ENCODE measurements at regions not wholly inside any gene's neighbourhood (a gene's known extent, or its start where the extent isn't known, plus 50 kb on each side); places are given as distances from the start of the nearest gene placed in this dataset.

GRCh38 chr12:124188561-124189405 lies 106.1 kb upstream of the RFLNA start (continued):
- no peak for TF ChIP-seq POLR2AphosphoS5 (IDR thresholded peaks at IDR 0.05; ENCODE audit: low read depth, low read length)
- peak; percentile 57 for TF ChIP-seq FOSL1 (IDR thresholded peaks at IDR 0.05; ENCODE audit: low read depth)

GRCh38 chr12:124190312-124191023 lies 104.4 kb upstream of the RFLNA start:
- Histone ChIP-seq H3K4me2 (ENCODE audit: low read length) (no peak overlapping the region), H3K27me3 (ENCODE audit: insufficient read depth, low read length) (no peaks in the 10 kb centered on the region), H3K9me2 (ENCODE audit: insufficient read depth) (no peaks in the 10 kb centered on the region), H3K4me1 (ENCODE audit: control insufficient read depth in 1 of 2, insufficient read depth in 2 of 2, low read length in 2 of 2) (peaks cover 7 to 14% of the 10 kb centered on the region in 2 experiments; a peak in 3 of 4 replicates), H3K4me3 (replicated peaks in 1 of 2; ENCODE audit: low read depth in 1 of 2, low read length in 2 of 2) (no peak overlapping the region), H3K9me3 (ENCODE audit: control insufficient read depth in 1 of 2, insufficient read depth in 1 of 2, low read depth in 1 of 2, low read length in 2 of 2) (no peaks in the 10 kb centered on the region; a peak in 1 of 4 replicates), H4K20me1 (ENCODE audit: insufficient read depth) (no peaks in the 10 kb centered on the region), H3K79me2 (ENCODE audit: insufficient read depth, low read length) (no peaks in the 10 kb centered on the region), H3K27ac (ENCODE audit: low read depth, low read length) (no peak overlapping the region), H3K9ac (ENCODE audit: low read length) (no peak overlapping the region), H3K36me3 (ENCODE audit: control insufficient read depth in 1 of 2, insufficient read depth in 2 of 2, low read length in 2 of 2) (no peaks in the 10 kb centered on the region), H2AFZ (ENCODE audit: low read depth, low read length, poor library complexity, severe bottlenecking) (no peak overlapping the region)
- TF ChIP-seq RAD21 (IDR thresholded peaks at IDR 0.05; ENCODE audit: low read depth): no peak
- TF ChIP-seq SRF (IDR thresholded peaks at IDR 0.05; ENCODE audit: low read depth): no peak
- no peak for TF ChIP-seq ZFX (IDR thresholded peaks at IDR 0.05)
- TF ChIP-seq CBX3 (IDR thresholded peaks at IDR 0.05; ENCODE audit: low read depth): no peak
- no peak for TF ChIP-seq EZH2phosphoT487 (IDR thresholded peaks at IDR 0.05; ENCODE audit: borderline replicate concordance)
- TF ChIP-seq TCF7L2 (IDR thresholded peaks at IDR 0.05; ENCODE audit: borderline replicate concordance, extremely low read depth, insufficient read depth, insufficient read length): no peak
- no peak for TF ChIP-seq CEBPB (IDR thresholded peaks at IDR 0.05; ENCODE audit: low read depth)
- TF ChIP-seq JUND (IDR thresholded peaks at IDR 0.05): no peak
- no peak for TF ChIP-seq YY1 (IDR thresholded peaks at IDR 0.05; ENCODE audit: extremely low read depth, insufficient replicate concordance, low read depth, low read length)
- no peak for TF ChIP-seq SIN3A (IDR thresholded peaks at IDR 0.05; ENCODE audit: low read depth)
- TF ChIP-seq MAX (IDR thresholded peaks at IDR 0.05): no peak
- TF ChIP-seq SP1 (IDR thresholded peaks at IDR 0.05; ENCODE audit: low read depth): no peak
- TF ChIP-seq EZH2 (IDR thresholded peaks at IDR 0.05): no peak
- TF ChIP-seq POLR2AphosphoS5 (IDR thresholded peaks at IDR 0.05; ENCODE audit: low read depth, low read length): no peak
- RAD21 ChIA-PET (ENCODE audit: low non-redundant PET in 1 of 2, low total read pairs in 2 of 2, uncharacterized antibody in 2 of 2, unreplicated experiment in 2 of 2): no interaction called here
- BruUV-seq (replicated peaks): TSS peak; percentile 40
- CTCF ChIA-PET: no interaction called here
- intact Hi-C loops (cut with micrococcal nuclease): no loop called here
- POLR2A ChIA-PET: no interaction called here
- DNase-seq (ENCODE audit: low read depth, low spot score) (no peak), ATAC-seq (no peak)
